GM12878 (cell line): ENCODE measurements at regions not wholly inside any gene's neighbourhood (a gene's known extent, or its start where the extent isn't known, plus 50 kb on each side); places are given as distances from the start of the nearest gene placed in this dataset.

Experiments used
- EP300 ChIP-seq, 2 experiments: fragments of 150-350 bp in 1 of 2; IDR thresholded peaks; 2 replicates each; pipeline ENCODE4 v1.6.1; 2011 to 2012; ENCODE audit warnings: low read depth in 2 of 2, low read length in 2 of 2, borderline replicate concordance in 1 of 2, improper control_type of control experiment in 1 of 2, inconsistent platforms in 1 of 2; ENCODE audit not compliant: control insufficient read depth in 1 of 2
- FOS ChIP-seq: IDR thresholded peaks from 3 replicates; pipeline ENCODE4 v1.6.1; 2011; ENCODE audit warnings: borderline replicate concordance; ENCODE audit not compliant: insufficient read length; ENCODE audit errors: extremely low read depth
- HDAC2 ChIP-seq: fragments of 200-600 bp; sonication (generic); IDR thresholded peaks from 2 replicates; pipeline ENCODE4 v1.6.1; 2017
- POLR2A ChIP-seq: IDR thresholded peaks from 2 replicates; pipeline ENCODE4 v1.6.1; 2011; ENCODE audit warnings: low read depth, mild to moderate bottlenecking, low read length
- RFX5 ChIP-seq: IDR thresholded peaks from 2 replicates; pipeline ENCODE4 v1.6.1; 2011; ENCODE audit warnings: low read depth, low read length, improper control_type of control experiment
- TF ChIP-seq, protein P1 (sequence below): IDR thresholded peaks from 2 replicates; pipeline ENCODE4 v1.6.1; 2011; ENCODE audit warnings: borderline replicate concordance, low read depth, mild to moderate bottlenecking, moderate library complexity, mixed read lengths, low read length; ENCODE audit not compliant: insufficient read depth; ENCODE audit errors: extremely low read length
- TF ChIP-seq, protein P2 (sequence below), 3 experiments: IDR thresholded peaks in 2 of 3; conservative IDR thresholded peaks in 1 of 3; 2 replicates each; pipeline ENCODE4 v1.5.1; 2011; ENCODE audit warnings: low read depth in 3 of 3, low read length in 3 of 3, mild to moderate bottlenecking in 3 of 3, control low read depth in 2 of 3, moderate library complexity in 2 of 3, inconsistent platforms in 1 of 3, mixed read lengths in 1 of 3; ENCODE audit not compliant: control insufficient read depth in 2 of 3, insufficient read depth in 1 of 3; ENCODE audit errors: extremely low read depth in 1 of 3

- TF ChIP-seq HDAC2: no peak
- TF ChIP-seq POLR2A: no peak
- TF ChIP-seq RFX5: no peak
- TF ChIP-seq EP300 (IDR thresholded peaks at IDR 0.05; ENCODE audit: borderline replicate concordance in 1 of 2, control insufficient read depth in 1 of 2, low read depth in 2 of 2, low read length in 2 of 2): no peak
- TF ChIP-seq FOS: no peak
- TF ChIP-seq, protein P1, sequence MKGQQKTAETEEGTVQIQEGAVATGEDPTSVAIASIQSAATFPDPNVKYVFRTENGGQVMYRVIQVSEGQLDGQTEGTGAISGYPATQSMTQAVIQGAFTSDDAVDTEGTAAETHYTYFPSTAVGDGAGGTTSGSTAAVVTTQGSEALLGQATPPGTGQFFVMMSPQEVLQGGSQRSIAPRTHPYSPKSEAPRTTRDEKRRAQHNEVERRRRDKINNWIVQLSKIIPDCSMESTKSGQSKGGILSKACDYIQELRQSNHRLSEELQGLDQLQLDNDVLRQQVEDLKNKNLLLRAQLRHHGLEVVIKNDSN: no peak
- TF ChIP-seq, protein P2, sequence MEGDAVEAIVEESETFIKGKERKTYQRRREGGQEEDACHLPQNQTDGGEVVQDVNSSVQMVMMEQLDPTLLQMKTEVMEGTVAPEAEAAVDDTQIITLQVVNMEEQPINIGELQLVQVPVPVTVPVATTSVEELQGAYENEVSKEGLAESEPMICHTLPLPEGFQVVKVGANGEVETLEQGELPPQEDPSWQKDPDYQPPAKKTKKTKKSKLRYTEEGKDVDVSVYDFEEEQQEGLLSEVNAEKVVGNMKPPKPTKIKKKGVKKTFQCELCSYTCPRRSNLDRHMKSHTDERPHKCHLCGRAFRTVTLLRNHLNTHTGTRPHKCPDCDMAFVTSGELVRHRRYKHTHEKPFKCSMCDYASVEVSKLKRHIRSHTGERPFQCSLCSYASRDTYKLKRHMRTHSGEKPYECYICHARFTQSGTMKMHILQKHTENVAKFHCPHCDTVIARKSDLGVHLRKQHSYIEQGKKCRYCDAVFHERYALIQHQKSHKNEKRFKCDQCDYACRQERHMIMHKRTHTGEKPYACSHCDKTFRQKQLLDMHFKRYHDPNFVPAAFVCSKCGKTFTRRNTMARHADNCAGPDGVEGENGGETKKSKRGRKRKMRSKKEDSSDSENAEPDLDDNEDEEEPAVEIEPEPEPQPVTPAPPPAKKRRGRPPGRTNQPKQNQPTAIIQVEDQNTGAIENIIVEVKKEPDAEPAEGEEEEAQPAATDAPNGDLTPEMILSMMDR (IDR thresholded peaks at IDR 0.05 in 2 of 3, conservative IDR thresholded peaks at IDR 0.05 in 1 of 3; ENCODE audit: control insufficient read depth in 2 of 3, extremely low read depth in 1 of 3, insufficient read depth in 1 of 3, low read depth in 3 of 3, low read length in 3 of 3): no peak
Measured at GRCh38 chr2:208671886-208672680, 265.5 kb downstream of the PTH2R start.
